ENCODE measurements at regions not wholly inside any gene's neighbourhood (a gene's known extent, or its start where the extent isn't known, plus 50 kb on each side); places are given as distances from the start of the nearest gene placed in this dataset.

DNA sequence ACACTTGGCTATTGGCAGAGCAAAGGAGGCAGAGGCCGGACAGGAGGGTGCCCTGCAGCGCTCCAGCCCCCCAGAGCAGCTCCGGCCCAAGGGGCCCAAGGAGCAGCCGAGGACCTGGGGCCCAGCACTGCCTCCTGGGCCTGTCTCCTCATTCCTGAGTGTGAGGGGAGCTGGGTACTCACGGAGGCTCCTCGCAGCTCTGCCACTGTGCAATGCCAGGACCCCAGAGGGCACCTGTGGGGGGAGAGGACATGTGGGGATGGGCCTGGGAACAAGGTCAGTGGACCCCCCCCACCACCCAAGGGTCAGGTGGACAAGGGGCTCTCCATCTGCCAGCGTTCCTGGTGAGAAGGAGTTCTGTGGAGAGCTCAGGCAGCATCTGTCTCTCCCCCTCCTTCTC, 192.6 kb upstream of the PPP1R26 start:
- intact Hi-C loops (cut with micrococcal nuclease) = no loop called here
- no peak for DNase-seq
- CTCF ChIA-PET = no interaction called here

GRCh38 chr9:135287627-135288026, 192.0 kb upstream of the PPP1R26 start:
- H3K27ac ChIP-seq (ENCODE audit: low read length in 2 of 2) = no peak overlapping the region
- no peak overlapping the region for H3K9ac ChIP-seq (ENCODE audit: low read length)
- H3K9me3 ChIP-seq (ENCODE audit: control extremely low read depth in 1 of 3, control insufficient read depth in 2 of 3, insufficient read depth in 1 of 3, low read length in 2 of 3) = peaks cover 0 to 15% (median 0%) of the 10 kb centered on the region in 3 donors
- Mint-ChIP-seq H3K27ac (no peak overlapping the region), H3K4me3 (no peak overlapping the region), H3K27me3 (peaks cover 14% of the 10 kb centered on the region), H3K4me1 (no peaks in the 10 kb centered on the region), H3K9me3 (ENCODE audit: insufficient read depth) (no peaks in the 10 kb centered on the region)
- H3K79me2 ChIP-seq (ENCODE audit: control insufficient read depth, insufficient read depth, low read length) = no peaks in the 10 kb centered on the region
- no peak overlapping the region for H3K4me3 ChIP-seq (ENCODE audit: control extremely low read depth in 1 of 5, extremely low read depth in 1 of 5, insufficient read depth in 1 of 5, low read depth in 2 of 5, low read length in 4 of 5)
- no peaks in the 10 kb centered on the region for H3K36me3 ChIP-seq (replicated peaks in 1 of 2; ENCODE audit: control extremely low read depth in 1 of 2, control insufficient read depth in 1 of 2, extremely low read depth in 1 of 2, insufficient read depth in 2 of 2, low read length in 1 of 2)
- no peaks in the 10 kb centered on the region for H4K20me1 ChIP-seq (ENCODE audit: control insufficient read depth, insufficient read depth, low read length, poor library complexity, severe bottlenecking)
- peaks cover 0 to 6% (median 0%) of the 10 kb centered on the region in 4 experiments for H3K27me3 ChIP-seq (replicated peaks in 1 of 4; ENCODE audit: control extremely low read depth in 1 of 4, control insufficient read depth in 3 of 4, insufficient read depth in 4 of 4, low read length in 3 of 4)
- no peak overlapping the region for H2AFZ ChIP-seq (ENCODE audit: insufficient read depth, low read depth, low read length, poor library complexity, severe bottlenecking)
- DNase-seq = no peak
- no peak for ATAC-seq (ENCODE audit: low read depth)
- intact Hi-C loops (cut with micrococcal nuclease) = no loop called here
- ChIA-PET CTCF (no interaction called here), POLR2A (no interaction called here)
- 73% methylated on average over 16 of the region's 16 CpGs for WGBS (ENCODE audit: insufficient coverage)
- no peaks in the 10 kb centered on the region for H3K4me1 ChIP-seq (ENCODE audit: control insufficient read depth in 2 of 2, insufficient read depth in 2 of 2, low read length in 2 of 2)
- no peak overlapping the region for H3K4me2 ChIP-seq (replicated peaks; ENCODE audit: low read depth, low read length, poor library complexity, severe bottlenecking)
- TF ChIP-seq EZH2 (IDR thresholded peaks at IDR 0.05; ENCODE audit: borderline replicate concordance, insufficient read depth, low read depth, low read length, poor library complexity, severe bottlenecking) = no peak
- TF ChIP-seq, protein P1, sequence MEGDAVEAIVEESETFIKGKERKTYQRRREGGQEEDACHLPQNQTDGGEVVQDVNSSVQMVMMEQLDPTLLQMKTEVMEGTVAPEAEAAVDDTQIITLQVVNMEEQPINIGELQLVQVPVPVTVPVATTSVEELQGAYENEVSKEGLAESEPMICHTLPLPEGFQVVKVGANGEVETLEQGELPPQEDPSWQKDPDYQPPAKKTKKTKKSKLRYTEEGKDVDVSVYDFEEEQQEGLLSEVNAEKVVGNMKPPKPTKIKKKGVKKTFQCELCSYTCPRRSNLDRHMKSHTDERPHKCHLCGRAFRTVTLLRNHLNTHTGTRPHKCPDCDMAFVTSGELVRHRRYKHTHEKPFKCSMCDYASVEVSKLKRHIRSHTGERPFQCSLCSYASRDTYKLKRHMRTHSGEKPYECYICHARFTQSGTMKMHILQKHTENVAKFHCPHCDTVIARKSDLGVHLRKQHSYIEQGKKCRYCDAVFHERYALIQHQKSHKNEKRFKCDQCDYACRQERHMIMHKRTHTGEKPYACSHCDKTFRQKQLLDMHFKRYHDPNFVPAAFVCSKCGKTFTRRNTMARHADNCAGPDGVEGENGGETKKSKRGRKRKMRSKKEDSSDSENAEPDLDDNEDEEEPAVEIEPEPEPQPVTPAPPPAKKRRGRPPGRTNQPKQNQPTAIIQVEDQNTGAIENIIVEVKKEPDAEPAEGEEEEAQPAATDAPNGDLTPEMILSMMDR (IDR thresholded peaks at IDR 0.05) = no peak

More for the DNA sequence above, 192.6 kb upstream of the PPP1R26 start:
- Histone ChIP-seq H3K9me3 (ENCODE audit: control extremely low read depth in 1 of 3, control insufficient read depth in 2 of 3, insufficient read depth in 1 of 3, low read length in 2 of 3) (peaks cover 0 to 15% (median 0%) of the 10 kb centered on the region in 3 donors), H3K9ac (ENCODE audit: low read length) (no peak overlapping the region), H2AFZ (ENCODE audit: insufficient read depth, low read depth, low read length, poor library complexity, severe bottlenecking) (no peak overlapping the region), H3K4me1 (ENCODE audit: control insufficient read depth in 2 of 2, insufficient read depth in 2 of 2, low read length in 2 of 2) (no peaks in the 10 kb centered on the region), H3K79me2 (ENCODE audit: control insufficient read depth, insufficient read depth, low read length) (no peaks in the 10 kb centered on the region), H3K27ac (ENCODE audit: low read length in 2 of 2) (no peak overlapping the region), H3K4me3 (ENCODE audit: control extremely low read depth in 1 of 5, extremely low read depth in 1 of 5, insufficient read depth in 1 of 5, low read depth in 2 of 5, low read length in 4 of 5) (no peak overlapping the region), H3K4me2 (replicated peaks; ENCODE audit: low read depth, low read length, poor library complexity, severe bottlenecking) (no peak overlapping the region), H4K20me1 (ENCODE audit: control insufficient read depth, insufficient read depth, low read length, poor library complexity, severe bottlenecking) (no peaks in the 10 kb centered on the region), H3K27me3 (replicated peaks in 1 of 4; ENCODE audit: control extremely low read depth in 1 of 4, control insufficient read depth in 3 of 4, insufficient read depth in 4 of 4, low read length in 3 of 4) (peaks cover 0 to 6% (median 0%) of the 10 kb centered on the region in 4 experiments), H3K36me3 (replicated peaks in 1 of 2; ENCODE audit: control extremely low read depth in 1 of 2, control insufficient read depth in 1 of 2, extremely low read depth in 1 of 2, insufficient read depth in 2 of 2, low read length in 1 of 2) (no peaks in the 10 kb centered on the region)
- Mint-ChIP-seq H3K4me3 (no peak overlapping the region), H3K27me3 (peaks cover 14% of the 10 kb centered on the region), H3K4me1 (no peaks in the 10 kb centered on the region), H3K27ac (no peak overlapping the region), H3K9me3 (ENCODE audit: insufficient read depth) (no peaks in the 10 kb centered on the region)
- TF ChIP-seq, protein P1 (IDR thresholded peaks at IDR 0.05) = no peak
- no peak for TF ChIP-seq EZH2 (IDR thresholded peaks at IDR 0.05; ENCODE audit: borderline replicate concordance, insufficient read depth, low read depth, low read length, poor library complexity, severe bottlenecking)
- 100% methylated on average over 4 of the region's 7 CpGs for WGBS (ENCODE audit: insufficient coverage)
- POLR2A ChIA-PET = no interaction called here
- no peak for ATAC-seq (ENCODE audit: low read depth)
